HUES6 (cell line): ENCODE measurements at regions not wholly inside any gene's neighbourhood (a gene's known extent, or its start where the extent isn't known, plus 50 kb on each side); places are given as distances from the start of the nearest gene placed in this dataset.

ENCODE experiments used
- H3K27ac ChIP-seq: 2 replicates; pipeline ENCODE4 v1.7.0; 2013; ENCODE audit warnings: low read depth, mild to moderate bottlenecking, low read length, inconsistent platforms
- H3K27me3 ChIP-seq: 2 replicates; pipeline ENCODE4 v1.6.1; 2013; ENCODE audit warnings: low read length; ENCODE audit not compliant: control insufficient read depth, insufficient read depth
- H3K36me3 ChIP-seq: 2 replicates; pipeline ENCODE4 v1.6.1; 2013; ENCODE audit warnings: low read length; ENCODE audit not compliant: control insufficient read depth, insufficient read depth
- H3K4me1 ChIP-seq: 2 replicates; pipeline ENCODE4 v1.6.1; 2013; ENCODE audit warnings: low read length; ENCODE audit not compliant: control insufficient read depth, insufficient read depth
- H3K4me3 ChIP-seq: 2 replicates; pipeline ENCODE4 v1.5.1; 2013; ENCODE audit warnings: low read depth, low read length
- H3K9ac ChIP-seq: one replicate; pipeline ENCODE4 v1.6.1; 2013; ENCODE audit warnings: mild to moderate bottlenecking, low read length
- H3K9me3 ChIP-seq: 2 replicates; pipeline ENCODE4 v1.6.1; 2013; ENCODE audit warnings: low read depth, low read length; ENCODE audit not compliant: control insufficient read depth, insufficient read depth

DNA sequence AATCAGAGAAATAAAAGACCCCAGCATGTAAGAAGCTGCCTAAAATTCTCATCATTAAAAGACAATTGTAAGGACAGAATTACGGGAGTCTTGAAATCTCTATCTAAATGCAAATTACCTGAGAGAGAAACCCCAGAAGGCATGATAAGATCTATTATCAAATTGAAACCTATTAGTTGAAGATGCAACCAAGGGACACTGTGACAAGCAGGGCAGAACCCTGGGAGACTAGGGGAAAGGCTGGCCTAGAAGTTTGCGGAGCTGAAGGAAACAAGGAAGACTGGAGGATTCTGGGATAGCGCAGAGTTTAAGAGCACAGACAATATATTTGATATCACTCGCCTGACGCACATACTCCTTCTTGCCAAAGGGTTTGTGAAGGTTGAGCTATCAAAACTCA is 319.5 kb upstream of the CHAC2 start:
- H3K27me3 ChIP-seq = no peaks in the 10 kb centered on the region

GRCh38 chr2:53445383-53446070 is 322.1 kb upstream of the CHAC2 start:
- H3K36me3 ChIP-seq = no peaks in the 10 kb centered on the region
- H3K4me3 ChIP-seq = no peak overlapping the region
- H3K9me3 ChIP-seq = no peaks in the 10 kb centered on the region
- no peak overlapping the region for H3K9ac ChIP-seq
- H3K4me1 ChIP-seq = peaks cover 3% of the 10 kb centered on the region; the same call in 1 of the 2 replicates
- H3K27me3 ChIP-seq = no peaks in the 10 kb centered on the region
- no peak overlapping the region for H3K27ac ChIP-seq

More for the DNA sequence above, 319.5 kb upstream of the CHAC2 start:
- no peaks in the 10 kb centered on the region for H3K36me3 ChIP-seq
- no peak overlapping the region for H3K27ac ChIP-seq
- no peak overlapping the region for H3K4me3 ChIP-seq
- no peak overlapping the region for H3K9ac ChIP-seq
- 0 out of 2 replicates have a peak, but pooled peaks cover 3% of the 10 kb centered on the region for H3K4me1 ChIP-seq
- no peaks in the 10 kb centered on the region for H3K9me3 ChIP-seq

- Histone ChIP-seq H3K36me3 (no peaks in the 10 kb centered on the region), H3K27me3 (no peaks in the 10 kb centered on the region), H3K27ac (no peak overlapping the region), H3K9ac (no peak overlapping the region), H3K4me1 (peaks cover 3% of the 10 kb centered on the region; the same call in 1 of the 2 replicates), H3K4me3 (no peak overlapping the region), H3K9me3 (no peaks in the 10 kb centered on the region)
These were observed 324.8 kb upstream of the CHAC2 start for GRCh38 chr2:53442783-53443182.

- Histone ChIP-seq H3K9me3 (no peaks in the 10 kb centered on the region), H3K27ac (no peak overlapping the region), H3K4me3 (no peak overlapping the region), H3K27me3 (no peaks in the 10 kb centered on the region), H3K4me1 (peaks cover 3% of the 10 kb centered on the region; the same call in 1 of the 2 replicates), H3K36me3 (no peaks in the 10 kb centered on the region), H3K9ac (no peak overlapping the region)
These were observed 325.5 kb upstream of the CHAC2 start for GRCh38 chr2:53442093-53442492.

- H3K36me3 ChIP-seq = no peaks in the 10 kb centered on the region
- no peak overlapping the region for H3K9ac ChIP-seq
- no peaks in the 10 kb centered on the region for H3K9me3 ChIP-seq
- H3K4me3 ChIP-seq = no peak overlapping the region
- H3K27ac ChIP-seq = no peak overlapping the region
- peaks cover 22% of the 10 kb centered on the region for H3K4me1 ChIP-seq
- no peaks in the 10 kb centered on the region for H3K27me3 ChIP-seq
These were observed 328.9 kb upstream of the CHAC2 start for GRCh38 chr2:53438692-53439091.

- Histone ChIP-seq H3K9ac (no peak overlapping the region), H3K9me3 (no peaks in the 10 kb centered on the region), H3K27me3 (no peaks in the 10 kb centered on the region), H3K36me3 (no peaks in the 10 kb centered on the region), H3K4me3 (no peak overlapping the region), H3K4me1 (peaks cover 22% of the 10 kb centered on the region), H3K27ac (no peak overlapping the region)
These were observed 329.5 kb upstream of the CHAC2 start for GRCh38 chr2:53438100-53438499.

GRCh38 chr2:53437371-53437770 is 330.2 kb upstream of the CHAC2 start:
- Histone ChIP-seq H3K4me3 (no peak overlapping the region), H3K4me1 (peaks cover 22% of the 10 kb centered on the region)

GRCh38 chr2:53436882-53437281 is 330.7 kb upstream of the CHAC2 start:
- peaks cover 2% of the 10 kb centered on the region; the same call in 1 of the 2 replicates for H3K9me3 ChIP-seq
- no peak overlapping the region for H3K4me3 ChIP-seq
- peaks cover 22% of the 10 kb centered on the region for H3K4me1 ChIP-seq
- no peak overlapping the region for H3K27ac ChIP-seq
- no peaks in the 10 kb centered on the region for H3K27me3 ChIP-seq
- no peaks in the 10 kb centered on the region for H3K36me3 ChIP-seq
- H3K9ac ChIP-seq = no peak overlapping the region

More at GRCh38 chr2:53437371-53437770, 330.2 kb upstream of the CHAC2 start:
- H3K27me3 ChIP-seq = no peaks in the 10 kb centered on the region
- H3K36me3 ChIP-seq = no peaks in the 10 kb centered on the region
- H3K27ac ChIP-seq = no peak overlapping the region
- peaks cover 2% of the 10 kb centered on the region; the same call in 1 of the 2 replicates for H3K9me3 ChIP-seq
- H3K9ac ChIP-seq = no peak overlapping the region

DNA sequence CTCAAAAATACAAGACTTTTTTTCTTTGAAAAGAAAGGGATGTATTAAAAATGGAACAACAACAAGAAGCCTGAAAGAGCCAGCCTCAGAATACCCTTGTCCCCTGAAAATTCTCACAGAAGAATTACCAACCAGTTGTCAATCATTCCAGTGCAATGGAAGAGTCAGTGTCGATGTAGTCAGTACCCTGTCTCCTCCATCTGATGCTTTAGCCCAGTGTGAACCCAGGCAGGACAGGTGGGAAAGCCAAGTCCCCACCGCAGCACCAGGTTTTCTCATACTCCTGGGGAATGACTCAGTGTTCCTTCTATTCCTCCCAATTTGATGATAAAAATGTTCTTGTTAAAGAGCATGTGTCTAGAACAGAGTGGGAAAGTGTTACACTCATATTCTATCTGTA is 332.0 kb upstream of the CHAC2 start:
- no peaks in the 10 kb centered on the region for H3K36me3 ChIP-seq

DNA sequence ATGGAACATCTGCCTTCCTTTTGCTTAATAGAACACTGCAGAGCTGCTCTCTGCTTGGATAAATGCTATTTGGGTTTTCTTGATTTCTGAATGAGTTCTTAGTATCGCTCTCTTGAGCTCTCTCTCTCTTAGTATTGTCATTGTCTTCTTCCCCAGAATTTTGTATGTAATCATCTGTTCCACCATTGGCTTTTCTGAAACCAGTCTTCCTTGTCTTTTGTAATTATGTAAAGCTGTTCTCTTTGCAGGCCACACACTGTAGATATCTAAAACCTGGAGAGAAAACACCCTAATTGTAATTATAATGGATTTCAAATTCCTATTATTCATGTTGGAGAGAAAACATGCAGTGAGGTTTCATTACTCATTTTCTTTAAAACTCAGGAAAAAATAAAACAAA is 333.1 kb upstream of the CHAC2 start:
- Histone ChIP-seq H3K9ac (no peak overlapping the region), H3K27me3 (no peaks in the 10 kb centered on the region), H3K9me3 (peaks cover 2% of the 10 kb centered on the region; the same call in 1 of the 2 replicates), H3K27ac (peak overlapping the region; percentile 52), H3K36me3 (no peaks in the 10 kb centered on the region), H3K4me3 (no peak overlapping the region), H3K4me1 (peaks cover 22% of the 10 kb centered on the region)

More for the DNA sequence above, 332.0 kb upstream of the CHAC2 start:
- Histone ChIP-seq H3K27ac (0 out of 2 replicates have a peak overlapping the region, but pooled peaks have one; percentile 52), H3K4me1 (peaks cover 22% of the 10 kb centered on the region), H3K9ac (no peak overlapping the region), H3K9me3 (peaks cover 2% of the 10 kb centered on the region; the same call in 1 of the 2 replicates), H3K27me3 (no peaks in the 10 kb centered on the region), H3K4me3 (no peak overlapping the region)

DNA sequence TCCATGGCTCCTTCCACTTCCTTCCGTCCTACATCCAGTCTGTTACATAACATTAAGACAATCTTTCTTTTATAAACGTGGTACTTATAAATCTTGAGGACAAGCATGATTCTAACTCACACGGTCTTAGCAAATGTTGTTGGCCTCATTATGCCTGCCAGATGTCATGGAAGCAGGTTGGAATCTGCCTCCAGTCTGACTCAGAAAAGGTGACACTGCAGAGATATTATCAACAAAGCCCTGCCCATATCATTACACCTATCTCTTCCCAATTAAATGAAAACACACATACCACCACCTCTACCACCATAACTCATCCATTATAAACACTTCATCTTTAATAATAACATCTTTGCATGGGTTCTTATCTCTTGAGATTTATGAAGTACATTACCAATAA is 334.7 kb upstream of the CHAC2 start:
- H3K4me1 ChIP-seq = peaks cover 22% of the 10 kb centered on the region
- H3K9ac ChIP-seq = no peak overlapping the region
- no peaks in the 10 kb centered on the region for H3K27me3 ChIP-seq
- no peaks in the 10 kb centered on the region for H3K36me3 ChIP-seq
- H3K4me3 ChIP-seq = no peak overlapping the region
- H3K27ac ChIP-seq = no peak overlapping the region
- H3K9me3 ChIP-seq = peaks cover 2% of the 10 kb centered on the region; the same call in 1 of the 2 replicates
